A673 (cell line): ENCODE measurements at regions not wholly inside any gene's neighbourhood (a gene's known extent, or its start where the extent isn't known, plus 50 kb on each side); places are given as distances from the start of the nearest gene placed in this dataset.

ENCODE experiments used
- BruUV-seq: library from RNA; stranded (reverse); fragments of 400-500 nt; replicated peaks from 2 replicates; lab custom pipeline; 2021; lab: Mats Ljungman, UMichigan
- CTCF ChIA-PET: fragments of 300-600 bp; sonication (Branson Sonifier 250); formaldehyde crosslinking; loops from one replicate; lab custom pipeline; 2022; ENCODE audit warnings: antibody characterized with exemption; lab: Charles Lee
- POLR2A ChIA-PET: fragments of 300-600 bp; sonication (Branson Sonifier 250); formaldehyde crosslinking; loops from one replicate; lab custom pipeline; 2022; ENCODE audit warnings: antibody characterized with exemption; ENCODE audit not compliant: low non-redundant PET; lab: Charles Lee
- DNase-seq: peaks from one replicate; pipeline ENCODE4 v3.0.0-alpha.2; 2015; ENCODE audit warnings: low spot score
- H3K27ac ChIP-seq: fragments of 200-600 bp; sonication (generic); 2 replicates; pipeline ENCODE4 v1.5.1; 2016; ENCODE audit warnings: mixed run types, low read depth, mild to moderate bottlenecking, mixed read lengths, antibody characterized with exemption, low read length; ENCODE audit not compliant: poor library complexity, severe bottlenecking
- H3K27me3 ChIP-seq: fragments of 200-600 bp; sonication (generic); replicated peaks from 2 replicates; pipeline ENCODE4 v1.6.1; 2017; ENCODE audit warnings: mixed run types, low read depth, mild to moderate bottlenecking, mixed read lengths, antibody characterized with exemption, low read length; ENCODE audit not compliant: insufficient read depth, poor library complexity
- H3K36me3 ChIP-seq: fragments of 200-600 bp; sonication (generic); 2 replicates; pipeline ENCODE4 v1.6.1; 2016; ENCODE audit warnings: mixed run types, mild to moderate bottlenecking, mixed read lengths, antibody characterized with exemption, low read length; ENCODE audit not compliant: insufficient read depth, poor library complexity, severe bottlenecking
- H3K4me1 ChIP-seq: fragments of 200-600 bp; sonication (generic); 2 replicates; pipeline ENCODE4 v1.6.1; 2017; ENCODE audit warnings: mixed run types, mild to moderate bottlenecking, mixed read lengths, antibody characterized with exemption, low read length; ENCODE audit not compliant: insufficient read depth, poor library complexity, severe bottlenecking
- H3K4me3 ChIP-seq: fragments of 200-600 bp; sonication (generic); 2 replicates; pipeline ENCODE4 v1.5.1; 2016; ENCODE audit warnings: low read depth, mixed run types, mild to moderate bottlenecking, mixed read lengths, low read length; ENCODE audit not compliant: poor library complexity, severe bottlenecking
- H3K9me3 ChIP-seq: fragments of 200-600 bp; sonication (generic); 2 replicates; pipeline ENCODE4 v1.6.1; 2016; ENCODE audit warnings: mixed run types, low read depth, mild to moderate bottlenecking, mixed read lengths, antibody characterized with exemption, low read length; ENCODE audit not compliant: poor library complexity, severe bottlenecking
- CTCF ChIP-seq: fragments of 300-800, 200-600 bp; sonication (generic); conservative IDR thresholded peaks from 2 replicates; pipeline ENCODE4 v1.5.1; 2017; ENCODE audit warnings: low read depth, mild to moderate bottlenecking, antibody characterized with exemption, low read length, moderate library complexity, mixed read lengths
- EZH2 ChIP-seq: fragments of 200-600 bp; sonication (generic); IDR thresholded peaks from 2 replicates; pipeline ENCODE4 v1.6.1; 2017; ENCODE audit warnings: borderline replicate concordance, low read depth, mild to moderate bottlenecking, mixed read lengths, antibody characterized with exemption, low read length; ENCODE audit not compliant: poor library complexity, severe bottlenecking
- intact Hi-C: fragments of 100-400 bp; cut with micrococcal nuclease; formaldehyde crosslinking; loops from one replicate; pipeline ENCODE4 v1.10.0; 2022; ENCODE audit not compliant: unreplicated experiment

- H3K27me3 ChIP-seq, result no peaks in the 10 kb centered on the region
- no peaks in the 10 kb centered on the region for H3K9me3 ChIP-seq
- no TSS peak for BruUV-seq
- intact Hi-C loops, result no loop called here
- no peak overlapping the region for H3K4me3 ChIP-seq
- H3K36me3 ChIP-seq, result no peaks in the 10 kb centered on the region
- H3K4me1 ChIP-seq, result no peaks in the 10 kb centered on the region
- ChIA-PET POLR2A (no interaction called here), CTCF (no interaction called here)
- DNase-seq, result no peak
- TF ChIP-seq CTCF (no peak), EZH2 (no peak)
- no peak overlapping the region for H3K27ac ChIP-seq
These were observed 610.4 kb upstream of the MEF2C start for GRCh38 chr5:89493414-89493813.

- BruUV-seq, result no TSS peak
- Histone ChIP-seq H3K4me1 (no peaks in the 10 kb centered on the region), H3K4me3 (no peak overlapping the region), H3K36me3 (no peaks in the 10 kb centered on the region), H3K9me3 (no peaks in the 10 kb centered on the region), H3K27me3 (no peaks in the 10 kb centered on the region), H3K27ac (no peak overlapping the region)
- intact Hi-C loops, result no loop called here
- ChIA-PET CTCF (no interaction called here), POLR2A (no interaction called here)
- TF ChIP-seq CTCF (no peak), EZH2 (no peak)
- DNase-seq, result no peak
These were observed 602.0 kb upstream of the MEF2C start for GRCh38 chr5:89484962-89485361.

- Histone ChIP-seq H3K27me3 (no peaks in the 10 kb centered on the region), H3K4me1 (no peaks in the 10 kb centered on the region), H3K9me3 (no peaks in the 10 kb centered on the region), H3K36me3 (no peaks in the 10 kb centered on the region), H3K27ac (no peak overlapping the region), H3K4me3 (no peak overlapping the region)
- ChIA-PET POLR2A (no interaction called here), CTCF (no interaction called here)
- no peak for DNase-seq
- TF ChIP-seq EZH2, result no peak
- TF ChIP-seq CTCF, result no peak
- intact Hi-C loops, result no loop called here
- no TSS peak for BruUV-seq
These were observed 597.5 kb upstream of the MEF2C start for GRCh38 chr5:89480406-89481007.
